GM18909 (cell line): ENCODE measurements at regions not wholly inside any gene's neighbourhood (a gene's known extent, or its start where the extent isn't known, plus 50 kb on each side); places are given as distances from the start of the nearest gene placed in this dataset.
"Not testable (repeated sequence)": the region's sequence is repeated elsewhere in the genome, so short reads cannot be mapped to it uniquely, and the experiment has no call there.

Experiments
- ATAC-seq: cut with Tn5 transposase; IDR thresholded peaks from one replicate; pipeline ENCODE4 v1.9.1; 2021; ENCODE audit warnings: mild to moderate bottlenecking; ENCODE audit not compliant: unreplicated experiment, poor library complexity

- ATAC-seq, result not testable (repeated sequence)
Observed at GRCh38 chr1:143786381-143786780, 185.4 kb downstream of the FAM72C start.

- not testable (repeated sequence) for ATAC-seq
Observed at GRCh38 chr1:143785883-143786282, 185.9 kb downstream of the FAM72C start.

GRCh38 chr1:143784239-143784882 is 187.4 kb downstream of the FAM72C start:
- not testable (repeated sequence) for ATAC-seq

- ATAC-seq, result peak; percentile 56
Observed at GRCh38 chr1:143778178-143778577, 193.6 kb downstream of the FAM72C start.

GRCh38 chr1:143764831-143765230 is 207.0 kb downstream of the FAM72C start:
- ATAC-seq, result not testable (repeated sequence)

- not testable (repeated sequence) for ATAC-seq
Observed at GRCh38 chr1:143760366-143760765, 211.4 kb downstream of the FAM72C start.

- not testable (repeated sequence) for ATAC-seq
Observed at GRCh38 chr1:143755961-143756360, 215.8 kb downstream of the FAM72C start.

- ATAC-seq, result no peak
Observed at GRCh38 chr1:143748906-143749305, 222.9 kb downstream of the FAM72C start.

- no peak for ATAC-seq
Observed at GRCh38 chr1:143736562-143736961, 235.2 kb downstream of the FAM72C start.

- no peak for ATAC-seq
Observed at GRCh38 chr1:143735764-143736461, 235.9 kb downstream of the FAM72C start.

- not testable (repeated sequence) for ATAC-seq
Observed at GRCh38 chr1:143734261-143734660, 237.5 kb downstream of the FAM72C start.

GRCh38 chr1:143730890-143731289 is 240.9 kb downstream of the FAM72C start:
- not testable (repeated sequence) for ATAC-seq

GRCh38 chr1:143729449-143730111 is 242.2 kb downstream of the FAM72C start:
- peak; percentile 75 for ATAC-seq

- peak; percentile 94 for ATAC-seq
Observed at GRCh38 chr1:143728802-143729448, 242.9 kb downstream of the FAM72C start.

- ATAC-seq, result no peak
Observed at GRCh38 chr1:143727263-143727662, 244.5 kb downstream of the FAM72C start.

GRCh38 chr1:143721024-143721373 is 250.8 kb downstream of the FAM72C start:
- no peak for ATAC-seq

GRCh38 chr1:143720087-143721023 is 251.4 kb downstream of the FAM72C start:
- ATAC-seq, result no peak

- ATAC-seq, result no peak
Observed at GRCh38 chr1:143718524-143718923, 253.3 kb downstream of the FAM72C start.

GRCh38 chr1:143718021-143718420 is 253.8 kb downstream of the FAM72C start:
- no peak for ATAC-seq

- no peak for ATAC-seq
Observed at GRCh38 chr1:143717434-143717833, 254.4 kb downstream of the FAM72C start.
